MV-4-11 (cell line): ENCODE measurements at regions not wholly inside any gene's neighbourhood (a gene's known extent, or its start where the extent isn't known, plus 50 kb on each side); places are given as distances from the start of the nearest gene placed in this dataset.
A peak's percentile ranks its signal among the peaks of the same experiment; 100 is the strongest.

Experiments used
- DNase-seq: peaks from one replicate; lab custom pipeline; 2025; lab: John Stamatoyannopoulos, UW

- no peak for DNase-seq
Observed at GRCh38 chr20:4600308-4601014, 85.8 kb upstream of the PRNP start.

GRCh38 chr20:4597215-4597614 lies 89.0 kb upstream of the PRNP start:
- no peak for DNase-seq

GRCh38 chr20:4593149-4593525 lies 93.1 kb upstream of the PRNP start:
- DNase-seq, result no peak

- DNase-seq, result peak; percentile 36
Observed at GRCh38 chr20:4592316-4593148, 93.7 kb upstream of the PRNP start.

- no peak for DNase-seq
Observed at GRCh38 chr20:4591975-4592315, 94.3 kb upstream of the PRNP start.

GRCh38 chr20:4585758-4586157 lies 100.5 kb upstream of the PRNP start:
- no peak for DNase-seq

GRCh38 chr20:4585104-4585753 lies 101.0 kb upstream of the PRNP start:
- DNase-seq, result no peak

- DNase-seq, result no peak
Observed at GRCh38 chr20:4584510-4584909, 101.7 kb upstream of the PRNP start.

- no peak for DNase-seq
Observed at GRCh38 chr20:4581838-4582237, 104.4 kb upstream of the PRNP start.

GRCh38 chr20:4578375-4578774 lies 107.9 kb upstream of the PRNP start:
- DNase-seq, result no peak

- DNase-seq, result no peak
Observed at GRCh38 chr20:4574356-4574690, 111.9 kb upstream of the PRNP start.

GRCh38 chr20:4573564-4574355 lies 112.5 kb upstream of the PRNP start:
- DNase-seq, result no peak

- no peak for DNase-seq
Observed at GRCh38 chr20:4571759-4572531, 114.3 kb upstream of the PRNP start.

- DNase-seq, result no peak
Observed at GRCh38 chr20:4569865-4570264, 116.4 kb upstream of the PRNP start.

GRCh38 chr20:4569092-4569491 lies 117.2 kb upstream of the PRNP start:
- no peak for DNase-seq

- DNase-seq, result no peak
Observed at GRCh38 chr20:4568361-4568959, 117.8 kb upstream of the PRNP start.

GRCh38 chr20:4567170-4567569 lies 119.1 kb upstream of the PRNP start:
- peak; percentile 26 for DNase-seq

GRCh38 chr20:4563534-4563933 lies 122.7 kb upstream of the PRNP start:
- peak; percentile 21 for DNase-seq

- no peak for DNase-seq
Observed at GRCh38 chr20:4563031-4563430, 123.2 kb upstream of the PRNP start.

GRCh38 chr20:4560667-4561066 lies 125.6 kb upstream of the PRNP start:
- no peak for DNase-seq

GRCh38 chr20:4559906-4560305 lies 126.3 kb upstream of the PRNP start:
- no peak for DNase-seq
